ENCODE measurements at regions not wholly inside any gene's neighbourhood (a gene's known extent, or its start where the extent isn't known, plus 50 kb on each side); places are given as distances from the start of the nearest gene placed in this dataset.

DNA sequence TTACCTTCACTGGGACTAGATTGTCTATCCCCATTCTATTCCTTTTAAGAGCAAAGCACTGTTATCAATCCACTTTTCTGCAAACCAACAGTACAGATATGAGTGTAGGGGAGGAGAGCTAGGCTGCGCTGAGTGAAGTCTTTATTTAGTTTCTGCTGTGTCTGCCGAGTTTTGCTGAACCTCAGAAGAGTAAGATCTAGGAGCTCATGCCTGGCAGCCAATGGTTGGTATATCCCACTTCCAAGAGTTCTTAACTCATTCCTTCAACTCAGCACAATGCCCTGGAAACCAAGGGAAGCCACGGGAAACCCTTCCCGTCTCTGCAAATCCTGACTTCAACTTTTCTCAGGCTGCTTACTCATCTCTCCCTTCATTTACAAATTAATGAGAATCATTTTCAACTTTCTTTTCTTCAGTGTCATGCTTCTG is 58.0 kb upstream of the JAK2 start:
- H3K4me3 ChIP-seq (ENCODE audit: low read length): no peak overlapping the region
- no peaks in the 10 kb centered on the region for H4K20me1 ChIP-seq (ENCODE audit: insufficient read depth, low read length)
- no peak for DNase-seq
- H3K27ac ChIP-seq (ENCODE audit: low read length): no peak overlapping the region
- no peaks in the 10 kb centered on the region for H3K79me2 ChIP-seq (ENCODE audit: low read length)
- H3K9me3 ChIP-seq (replicated peaks; ENCODE audit: insufficient read depth, low read length): no peaks in the 10 kb centered on the region
- no peaks in the 10 kb centered on the region for H3K27me3 ChIP-seq (replicated peaks; ENCODE audit: insufficient read depth, low read length)
- no peaks in the 10 kb centered on the region for H3K9me2 ChIP-seq (replicated peaks; ENCODE audit: insufficient read depth, low read length)
- no peak overlapping the region for H3K4me2 ChIP-seq (ENCODE audit: low read depth, low read length)
- no peak overlapping the region for H2AFZ ChIP-seq (ENCODE audit: low read length)
- no peak overlapping the region for H3K9ac ChIP-seq (ENCODE audit: low read length)
- TF ChIP-seq EZH2 (optimal IDR thresholded peaks at IDR 0.05; ENCODE audit: low read depth, low read length) (no peak), EZH2phosphoT487 (IDR thresholded peaks at IDR 0.05; ENCODE audit: low read length) (no peak)
- TF ChIP-seq, protein P1, sequence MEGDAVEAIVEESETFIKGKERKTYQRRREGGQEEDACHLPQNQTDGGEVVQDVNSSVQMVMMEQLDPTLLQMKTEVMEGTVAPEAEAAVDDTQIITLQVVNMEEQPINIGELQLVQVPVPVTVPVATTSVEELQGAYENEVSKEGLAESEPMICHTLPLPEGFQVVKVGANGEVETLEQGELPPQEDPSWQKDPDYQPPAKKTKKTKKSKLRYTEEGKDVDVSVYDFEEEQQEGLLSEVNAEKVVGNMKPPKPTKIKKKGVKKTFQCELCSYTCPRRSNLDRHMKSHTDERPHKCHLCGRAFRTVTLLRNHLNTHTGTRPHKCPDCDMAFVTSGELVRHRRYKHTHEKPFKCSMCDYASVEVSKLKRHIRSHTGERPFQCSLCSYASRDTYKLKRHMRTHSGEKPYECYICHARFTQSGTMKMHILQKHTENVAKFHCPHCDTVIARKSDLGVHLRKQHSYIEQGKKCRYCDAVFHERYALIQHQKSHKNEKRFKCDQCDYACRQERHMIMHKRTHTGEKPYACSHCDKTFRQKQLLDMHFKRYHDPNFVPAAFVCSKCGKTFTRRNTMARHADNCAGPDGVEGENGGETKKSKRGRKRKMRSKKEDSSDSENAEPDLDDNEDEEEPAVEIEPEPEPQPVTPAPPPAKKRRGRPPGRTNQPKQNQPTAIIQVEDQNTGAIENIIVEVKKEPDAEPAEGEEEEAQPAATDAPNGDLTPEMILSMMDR (IDR thresholded peaks at IDR 0.05; ENCODE audit: low read length): no peak
- peaks cover 12% of the 10 kb centered on the region; the same call in 1 of the 2 replicates for H3K4me1 ChIP-seq (ENCODE audit: low read length)
- H3F3A ChIP-seq (ENCODE audit: insufficient read depth, low read length): no peaks in the 10 kb centered on the region
- H3K36me3 ChIP-seq (replicated peaks; ENCODE audit: insufficient read depth, low read length): no peaks in the 10 kb centered on the region

DNA sequence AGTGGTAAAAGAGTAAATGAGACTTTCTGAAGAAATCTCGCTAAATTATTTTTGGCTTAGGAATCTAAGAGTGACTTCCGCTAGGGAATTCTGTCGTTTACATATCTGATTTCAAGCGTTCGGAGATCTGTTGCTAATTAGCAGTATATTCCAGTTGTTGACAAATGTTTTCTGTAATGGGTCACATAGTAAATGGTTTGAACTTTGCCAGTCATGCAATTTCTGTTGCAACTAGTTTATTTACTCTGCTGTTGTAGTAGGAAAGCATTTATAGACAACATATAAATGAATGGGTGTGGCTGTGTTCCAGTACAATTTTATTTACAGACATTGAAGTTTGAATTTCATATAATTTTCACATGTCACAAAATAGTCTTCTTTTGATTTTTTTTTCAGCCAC is 57.4 kb upstream of the JAK2 start:
- H3K79me2 ChIP-seq (ENCODE audit: low read length): no peaks in the 10 kb centered on the region
- no peak overlapping the region for H3K4me3 ChIP-seq (ENCODE audit: low read length)
- H3K36me3 ChIP-seq (replicated peaks; ENCODE audit: insufficient read depth, low read length): no peaks in the 10 kb centered on the region
- no peaks in the 10 kb centered on the region for H3K9me2 ChIP-seq (replicated peaks; ENCODE audit: insufficient read depth, low read length)
- H3F3A ChIP-seq (ENCODE audit: insufficient read depth, low read length): no peaks in the 10 kb centered on the region
- H3K4me2 ChIP-seq (ENCODE audit: low read depth, low read length): no peak overlapping the region
- TF ChIP-seq EZH2phosphoT487 (IDR thresholded peaks at IDR 0.05; ENCODE audit: low read length) (no peak), EZH2 (optimal IDR thresholded peaks at IDR 0.05; ENCODE audit: low read depth, low read length) (no peak)
- TF ChIP-seq, protein P1 (IDR thresholded peaks at IDR 0.05; ENCODE audit: low read length): no peak
- H4K20me1 ChIP-seq (ENCODE audit: insufficient read depth, low read length): no peaks in the 10 kb centered on the region
- H3K4me1 ChIP-seq (ENCODE audit: low read length): peaks cover 12% of the 10 kb centered on the region; the same call in 1 of the 2 replicates
- no peak overlapping the region for H2AFZ ChIP-seq (ENCODE audit: low read length)
- no peaks in the 10 kb centered on the region for H3K9me3 ChIP-seq (replicated peaks; ENCODE audit: insufficient read depth, low read length)
- H3K27me3 ChIP-seq (replicated peaks; ENCODE audit: insufficient read depth, low read length): no peaks in the 10 kb centered on the region
- H3K9ac ChIP-seq (ENCODE audit: low read length): no peak overlapping the region
- H3K27ac ChIP-seq (ENCODE audit: low read length): no peak overlapping the region
- no peak for DNase-seq

DNA sequence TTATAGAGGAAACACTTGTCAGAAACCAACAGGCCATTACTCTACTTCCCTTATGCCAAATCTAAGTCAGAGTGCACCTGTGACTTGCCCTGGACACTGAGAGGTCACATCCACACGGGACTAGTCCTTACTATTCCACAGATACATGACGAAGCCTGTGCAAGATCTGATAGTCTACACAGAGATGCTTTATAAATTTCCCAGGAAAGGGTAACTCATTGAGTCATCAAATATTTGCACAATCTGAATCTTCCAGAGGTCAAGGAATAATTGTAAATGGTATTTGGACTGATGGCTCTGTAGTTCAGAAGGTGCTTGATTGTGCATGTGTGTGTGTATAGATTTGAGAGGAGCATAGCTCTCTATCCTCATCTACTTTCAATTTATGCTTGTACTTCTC is 55.2 kb upstream of the JAK2 start:
- no peak overlapping the region for H3K9ac ChIP-seq (ENCODE audit: low read length)
- H3K4me2 ChIP-seq (ENCODE audit: low read depth, low read length): no peak overlapping the region
- H3K36me3 ChIP-seq (replicated peaks; ENCODE audit: insufficient read depth, low read length): no peaks in the 10 kb centered on the region
- no peak for DNase-seq
- no peaks in the 10 kb centered on the region for H3K9me2 ChIP-seq (replicated peaks; ENCODE audit: insufficient read depth, low read length)
- H3K27ac ChIP-seq (ENCODE audit: low read length): no peak overlapping the region
- H3K4me3 ChIP-seq (ENCODE audit: low read length): no peak overlapping the region
- no peaks in the 10 kb centered on the region for H3K27me3 ChIP-seq (replicated peaks; ENCODE audit: insufficient read depth, low read length)
- no peaks in the 10 kb centered on the region for H3F3A ChIP-seq (ENCODE audit: insufficient read depth, low read length)
- H3K4me1 ChIP-seq (ENCODE audit: low read length): no peaks in the 10 kb centered on the region
- H3K9me3 ChIP-seq (replicated peaks; ENCODE audit: insufficient read depth, low read length): no peaks in the 10 kb centered on the region
- H3K79me2 ChIP-seq (ENCODE audit: low read length): no peaks in the 10 kb centered on the region
- no peak for TF ChIP-seq EZH2phosphoT487 (IDR thresholded peaks at IDR 0.05; ENCODE audit: low read length)
- TF ChIP-seq EZH2 (optimal IDR thresholded peaks at IDR 0.05; ENCODE audit: low read depth, low read length): no peak
- TF ChIP-seq, protein P1 (IDR thresholded peaks at IDR 0.05; ENCODE audit: low read length): no peak
- H2AFZ ChIP-seq (ENCODE audit: low read length): no peak overlapping the region
- H4K20me1 ChIP-seq (ENCODE audit: insufficient read depth, low read length): no peaks in the 10 kb centered on the region
